ENCODE measurements at regions not wholly inside any gene's neighbourhood (a gene's known extent, or its start where the extent isn't known, plus 50 kb on each side); places are given as distances from the start of the nearest gene placed in this dataset.

- Histone ChIP-seq H3K4me3 (ENCODE audit: severe bottlenecking) (no peak overlapping the region), H3K9me3 (ENCODE audit: severe bottlenecking) (no peaks in the 10 kb centered on the region), H3K27ac (ENCODE audit: poor library complexity, severe bottlenecking) (no peak overlapping the region), H3K4me1 (ENCODE audit: insufficient read depth, poor library complexity, severe bottlenecking) (no peaks in the 10 kb centered on the region), H3K36me3 (ENCODE audit: low read depth) (no peaks in the 10 kb centered on the region), H3K27me3 (ENCODE audit: insufficient read depth, poor library complexity, severe bottlenecking) (no peaks in the 10 kb centered on the region)
- no peak for ATAC-seq (ENCODE audit: low read depth)
- TF ChIP-seq CTCF (IDR thresholded peaks at IDR 0.05; ENCODE audit: poor library complexity, severe bottlenecking): no peak
- DNase-seq (ENCODE audit: low spot score): no peak
These were observed 51.3 kb upstream of the EGFL6 start for GRCh38 chrX:13518126-13518525.

GRCh38 chrX:13515211-13515930, 54.0 kb upstream of the EGFL6 start:
- no peak overlapping the region for H3K4me3 ChIP-seq (ENCODE audit: severe bottlenecking)
- TF ChIP-seq CTCF (IDR thresholded peaks at IDR 0.05; ENCODE audit: poor library complexity, severe bottlenecking): no peak
- H3K4me1 ChIP-seq (ENCODE audit: insufficient read depth, poor library complexity, severe bottlenecking): no peaks in the 10 kb centered on the region
- H3K36me3 ChIP-seq (ENCODE audit: low read depth): no peaks in the 10 kb centered on the region
- ATAC-seq (ENCODE audit: low read depth): no peak
- H3K27ac ChIP-seq (ENCODE audit: poor library complexity, severe bottlenecking): no peak overlapping the region
- DNase-seq (ENCODE audit: low spot score): no peak
- no peaks in the 10 kb centered on the region for H3K9me3 ChIP-seq (ENCODE audit: severe bottlenecking)
- H3K27me3 ChIP-seq (ENCODE audit: insufficient read depth, poor library complexity, severe bottlenecking): no peaks in the 10 kb centered on the region

- Histone ChIP-seq H3K4me1 (ENCODE audit: insufficient read depth, poor library complexity, severe bottlenecking) (no peaks in the 10 kb centered on the region), H3K36me3 (ENCODE audit: low read depth) (no peaks in the 10 kb centered on the region), H3K9me3 (ENCODE audit: severe bottlenecking) (no peaks in the 10 kb centered on the region), H3K27ac (ENCODE audit: poor library complexity, severe bottlenecking) (no peak overlapping the region), H3K4me3 (ENCODE audit: severe bottlenecking) (no peak overlapping the region), H3K27me3 (ENCODE audit: insufficient read depth, poor library complexity, severe bottlenecking) (no peaks in the 10 kb centered on the region)
- TF ChIP-seq CTCF (IDR thresholded peaks at IDR 0.05; ENCODE audit: poor library complexity, severe bottlenecking): no peak
- DNase-seq (ENCODE audit: low spot score) (no peak), ATAC-seq (ENCODE audit: low read depth) (no peak)
These were observed 57.5 kb upstream of the EGFL6 start for GRCh38 chrX:13511944-13512330.

GRCh38 chrX:13511241-13511943, 58.0 kb upstream of the EGFL6 start:
- no peak for TF ChIP-seq CTCF (IDR thresholded peaks at IDR 0.05; ENCODE audit: poor library complexity, severe bottlenecking)
- Histone ChIP-seq H3K4me3 (ENCODE audit: severe bottlenecking) (no peak overlapping the region), H3K27ac (ENCODE audit: poor library complexity, severe bottlenecking) (no peak overlapping the region), H3K36me3 (ENCODE audit: low read depth) (no peaks in the 10 kb centered on the region), H3K9me3 (ENCODE audit: severe bottlenecking) (no peaks in the 10 kb centered on the region), H3K4me1 (ENCODE audit: insufficient read depth, poor library complexity, severe bottlenecking) (no peaks in the 10 kb centered on the region), H3K27me3 (ENCODE audit: insufficient read depth, poor library complexity, severe bottlenecking) (no peaks in the 10 kb centered on the region)
- no peak for ATAC-seq (ENCODE audit: low read depth)
- DNase-seq (ENCODE audit: low spot score): no peak

GRCh38 chrX:13507893-13508292, 61.5 kb upstream of the EGFL6 start:
- no peaks in the 10 kb centered on the region for H3K36me3 ChIP-seq (ENCODE audit: low read depth)
- TF ChIP-seq CTCF (IDR thresholded peaks at IDR 0.05; ENCODE audit: poor library complexity, severe bottlenecking): no peak
- H3K27me3 ChIP-seq (ENCODE audit: insufficient read depth, poor library complexity, severe bottlenecking): no peaks in the 10 kb centered on the region
- H3K9me3 ChIP-seq (ENCODE audit: severe bottlenecking): no peaks in the 10 kb centered on the region
- no peak overlapping the region for H3K4me3 ChIP-seq (ENCODE audit: severe bottlenecking)
- no peaks in the 10 kb centered on the region for H3K4me1 ChIP-seq (ENCODE audit: insufficient read depth, poor library complexity, severe bottlenecking)
- no peak overlapping the region for H3K27ac ChIP-seq (ENCODE audit: poor library complexity, severe bottlenecking)
- no peak for DNase-seq (ENCODE audit: low spot score)
- no peak for ATAC-seq (ENCODE audit: low read depth)
